ENCODE measurements at regions not wholly inside any gene's neighbourhood (a gene's known extent, or its start where the extent isn't known, plus 50 kb on each side); places are given as distances from the start of the nearest gene placed in this dataset.

DNA sequence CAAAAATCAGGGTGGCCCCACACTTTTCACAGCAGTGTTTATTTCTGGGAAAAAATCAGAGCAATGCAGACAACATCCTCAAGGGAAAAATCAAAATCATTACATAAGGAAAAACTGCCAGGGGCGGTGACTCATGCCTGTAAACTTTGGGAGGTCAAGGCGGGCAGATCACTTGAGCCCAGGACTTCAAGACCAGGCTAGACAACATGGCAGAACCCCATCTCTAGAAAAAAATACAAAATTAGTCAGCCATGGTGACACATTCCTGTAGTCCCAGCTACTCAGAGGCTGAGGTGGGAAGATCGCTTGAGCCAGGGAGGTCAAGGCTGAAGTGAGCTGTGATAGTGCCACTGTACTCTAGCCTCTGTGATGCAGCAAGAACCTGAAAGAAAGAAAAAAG, 102.8 kb downstream of the NAF1 start:
- no peak for TF ChIP-seq EZH2phosphoT487 (IDR thresholded peaks at IDR 0.05)
- TF ChIP-seq CTCF (IDR thresholded peaks at IDR 0.05): no peak
- TF ChIP-seq EZH2 (IDR thresholded peaks at IDR 0.05): no peak
